ENCODE measurements at regions not wholly inside any gene's neighbourhood (a gene's known extent, or its start where the extent isn't known, plus 50 kb on each side); places are given as distances from the start of the nearest gene placed in this dataset.

- no peak for DNase-seq (ENCODE audit: low read depth)
- no peak for TF ChIP-seq CTCF (IDR thresholded peaks at IDR 0.05; ENCODE audit: insufficient read depth, low read depth, low read length, missing control alignments)
- H3K4me3 ChIP-seq (ENCODE audit: low read length), result no peak overlapping the region
These were observed 73.0 kb upstream of the SIPA1L2 start for GRCh38 chr1:232702911-232703310.

- TF ChIP-seq CTCF (IDR thresholded peaks at IDR 0.05; ENCODE audit: insufficient read depth, low read depth, low read length, missing control alignments), result no peak
- H3K4me3 ChIP-seq (ENCODE audit: low read length), result no peak overlapping the region
- DNase-seq (ENCODE audit: low read depth), result no peak
These were observed 74.3 kb upstream of the SIPA1L2 start for GRCh38 chr1:232704256-232704655.

GRCh38 chr1:232704694-232705680 lies 75.1 kb upstream of the SIPA1L2 start:
- DNase-seq (ENCODE audit: low read depth), result peak; percentile 93
- no peak for TF ChIP-seq CTCF (IDR thresholded peaks at IDR 0.05; ENCODE audit: insufficient read depth, low read depth, low read length, missing control alignments)
- H3K4me3 ChIP-seq (ENCODE audit: low read length), result no peak overlapping the region

GRCh38 chr1:232705815-232706575 lies 76.1 kb upstream of the SIPA1L2 start:
- DNase-seq (ENCODE audit: low read depth), result peak; percentile 49
- H3K4me3 ChIP-seq (ENCODE audit: low read length), result no peak overlapping the region
- no peak for TF ChIP-seq CTCF (IDR thresholded peaks at IDR 0.05; ENCODE audit: insufficient read depth, low read depth, low read length, missing control alignments)

- no peak overlapping the region for H3K4me3 ChIP-seq (ENCODE audit: low read length)
- no peak for TF ChIP-seq CTCF (IDR thresholded peaks at IDR 0.05; ENCODE audit: insufficient read depth, low read depth, low read length, missing control alignments)
- DNase-seq (ENCODE audit: low read depth), result peak; percentile 86
These were observed 77.2 kb upstream of the SIPA1L2 start for GRCh38 chr1:232707142-232707541.

- DNase-seq (ENCODE audit: low read depth), result peak; percentile 67
These were observed 79.5 kb upstream of the SIPA1L2 start for GRCh38 chr1:232709386-232709785.

More at GRCh38 chr1:232709386-232709785, 79.5 kb upstream of the SIPA1L2 start:
- no peak overlapping the region for H3K4me3 ChIP-seq (ENCODE audit: low read length)
- no peak for TF ChIP-seq CTCF (IDR thresholded peaks at IDR 0.05; ENCODE audit: insufficient read depth, low read depth, low read length, missing control alignments)

All from epithelial cell of esophagus (primary cell).